ENCODE measurements at regions not wholly inside any gene's neighbourhood (a gene's known extent, or its start where the extent isn't known, plus 50 kb on each side); places are given as distances from the start of the nearest gene placed in this dataset.

DNA sequence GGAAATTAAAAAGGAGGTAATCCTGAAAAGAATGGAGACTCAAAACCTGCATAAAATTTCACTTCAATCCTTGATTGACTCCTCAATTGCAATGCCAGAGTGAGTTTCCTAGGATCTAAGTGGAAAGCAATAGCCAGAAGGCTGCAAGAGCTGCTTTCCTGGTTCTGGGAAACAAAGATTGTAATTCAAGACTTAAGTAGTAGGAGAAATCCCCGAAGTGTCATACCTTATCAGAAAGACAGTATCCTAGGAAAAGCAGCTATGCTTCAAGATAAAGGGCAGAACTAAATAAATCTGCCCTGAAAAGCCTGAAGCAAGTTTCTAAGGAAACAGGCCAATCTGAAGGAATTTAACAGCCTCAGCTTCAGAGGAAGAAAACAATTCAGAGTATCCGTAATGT, 390.2 kb downstream of the DSC3 start:
- peaks cover 0 to 4% (median 2%) of the 10 kb centered on the region in 3 experiments; a peak in 3 of 7 replicates for H3K36me3 Mint-ChIP-seq (ENCODE audit: insufficient read depth in 1 of 3, low read depth in 3 of 3)
- H3K27ac ChIP-seq (ENCODE audit: insufficient read length, low read depth, low read length), result no peak overlapping the region

More for the DNA sequence above, 390.2 kb downstream of the DSC3 start:
- no peak for TF ChIP-seq CTCF (conservative IDR thresholded peaks at IDR 0.05)
- no peak overlapping the region for H3K4me3 Mint-ChIP-seq
- Histone ChIP-seq H3K4me1 (ENCODE audit: insufficient read depth, low read length) (no peaks in the 10 kb centered on the region), H2BK5ac (ENCODE audit: insufficient read length, low read length) (no peak overlapping the region), H2AFZ (ENCODE audit: low read length) (peak overlapping the region; percentile 73), H2BK12ac (ENCODE audit: insufficient read length, low read depth, low read length) (no peak overlapping the region), H3K79me2 (ENCODE audit: insufficient read depth, low read length) (no peaks in the 10 kb centered on the region), H3K79me1 (ENCODE audit: insufficient read depth, low read depth, low read length, poor library complexity, severe bottlenecking) (no peaks in the 10 kb centered on the region), H3K23me2 (ENCODE audit: insufficient read length, low read depth, low read length, poor library complexity, severe bottlenecking) (no peaks in the 10 kb centered on the region), H4K5ac (ENCODE audit: insufficient read length, low read depth, low read length) (no peak overlapping the region), H3K9ac (ENCODE audit: extremely low read depth, insufficient read length, low read length) (no peak overlapping the region), H3K18ac (ENCODE audit: insufficient read length, low read depth, low read length) (no peak overlapping the region), H4K91ac (ENCODE audit: insufficient read length, low read depth, low read length) (no peak overlapping the region), H2AK5ac (ENCODE audit: insufficient read length, low read length) (no peak overlapping the region), H3K14ac (ENCODE audit: insufficient read depth, low read length) (no peak overlapping the region), H4K8ac (replicated peaks; ENCODE audit: insufficient read length, low read depth, low read length) (no peak overlapping the region), H3T11ph (ENCODE audit: low read length) (no peak overlapping the region), H3K4ac (ENCODE audit: low read depth, low read length) (no peak overlapping the region), H4K20me1 (ENCODE audit: control insufficient read depth, insufficient read depth, insufficient read length) (no peaks in the 10 kb centered on the region), H3K4me2 (ENCODE audit: insufficient read depth, insufficient read length, low read length) (no peak overlapping the region), H2BK15ac (ENCODE audit: low read depth, low read length) (no peak overlapping the region), H2BK120ac (ENCODE audit: low read depth, low read length, poor library complexity, severe bottlenecking) (no peak overlapping the region), H3K27me3 (ENCODE audit: insufficient read depth, low read length) (no peaks in the 10 kb centered on the region), H3K9me3 (ENCODE audit: control insufficient read depth, low read depth, low read length) (no peaks in the 10 kb centered on the region), H3K56ac (ENCODE audit: insufficient read length, low read depth, low read length) (no peak overlapping the region), H3K23ac (ENCODE audit: insufficient read length, low read depth, low read length) (no peak overlapping the region), H2BK20ac (ENCODE audit: low read depth, low read length, poor library complexity, severe bottlenecking) (no peak overlapping the region)
- no peak for DNase-seq
- peaks cover 7 to 8% of the 10 kb centered on the region in 2 experiments; a peak in 4 of 5 replicates for H3K9me3 Mint-ChIP-seq
- H3K4me1 Mint-ChIP-seq, result no peaks in the 10 kb centered on the region; a peak in 2 of 4 replicates
- H3K27me3 Mint-ChIP-seq (ENCODE audit: low read depth), result no peaks in the 10 kb centered on the region
- WGBS (ENCODE audit: extremely low coverage, insufficient read length, low lambda C conversion rate), result no CpG with 5 or more reads among the region's 2 CpGs
- no peak overlapping the region for H3K27ac Mint-ChIP-seq
